ENCODE measurements at regions not wholly inside any gene's neighbourhood (a gene's known extent, or its start where the extent isn't known, plus 50 kb on each side); places are given as distances from the start of the nearest gene placed in this dataset.

DNA sequence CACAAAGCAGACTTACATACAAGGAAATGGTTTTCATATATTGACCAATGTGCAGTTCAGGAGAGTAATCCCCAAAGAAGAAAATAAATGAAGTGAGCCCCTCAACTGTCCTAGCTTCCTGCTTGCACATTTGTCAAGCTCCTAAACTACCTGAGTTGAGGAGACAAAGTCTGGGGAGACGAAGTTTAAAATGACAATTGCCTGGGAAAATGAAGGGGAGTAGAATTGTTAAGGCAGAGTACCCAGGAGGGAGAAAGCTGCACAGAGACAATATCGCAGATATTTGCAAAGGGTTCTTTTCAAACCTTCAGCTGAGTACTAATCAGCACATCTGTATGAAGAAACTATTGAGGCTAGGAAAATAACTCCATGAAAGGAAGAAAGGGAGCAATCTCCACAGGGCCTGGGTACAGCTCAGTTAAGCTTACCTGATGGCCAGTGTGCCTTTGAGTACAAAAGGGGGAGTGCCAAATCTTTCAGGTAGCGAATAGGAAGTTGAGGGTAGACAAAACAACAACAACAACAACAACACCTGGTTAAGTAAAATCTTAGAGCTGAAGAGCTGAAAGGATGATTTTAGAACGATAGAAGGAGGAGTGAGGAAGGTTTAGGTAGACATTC lies 1700.1 kb upstream of the PRR20A start:
- TF ChIP-seq, protein P1, sequence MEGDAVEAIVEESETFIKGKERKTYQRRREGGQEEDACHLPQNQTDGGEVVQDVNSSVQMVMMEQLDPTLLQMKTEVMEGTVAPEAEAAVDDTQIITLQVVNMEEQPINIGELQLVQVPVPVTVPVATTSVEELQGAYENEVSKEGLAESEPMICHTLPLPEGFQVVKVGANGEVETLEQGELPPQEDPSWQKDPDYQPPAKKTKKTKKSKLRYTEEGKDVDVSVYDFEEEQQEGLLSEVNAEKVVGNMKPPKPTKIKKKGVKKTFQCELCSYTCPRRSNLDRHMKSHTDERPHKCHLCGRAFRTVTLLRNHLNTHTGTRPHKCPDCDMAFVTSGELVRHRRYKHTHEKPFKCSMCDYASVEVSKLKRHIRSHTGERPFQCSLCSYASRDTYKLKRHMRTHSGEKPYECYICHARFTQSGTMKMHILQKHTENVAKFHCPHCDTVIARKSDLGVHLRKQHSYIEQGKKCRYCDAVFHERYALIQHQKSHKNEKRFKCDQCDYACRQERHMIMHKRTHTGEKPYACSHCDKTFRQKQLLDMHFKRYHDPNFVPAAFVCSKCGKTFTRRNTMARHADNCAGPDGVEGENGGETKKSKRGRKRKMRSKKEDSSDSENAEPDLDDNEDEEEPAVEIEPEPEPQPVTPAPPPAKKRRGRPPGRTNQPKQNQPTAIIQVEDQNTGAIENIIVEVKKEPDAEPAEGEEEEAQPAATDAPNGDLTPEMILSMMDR (conservative IDR thresholded peaks at IDR 0.05; ENCODE audit: low read depth, low read length) = no peak
- H3K4me3 ChIP-seq (ENCODE audit: low read depth, low read length) = no peak overlapping the region
- no peak for DNase-seq (ENCODE audit: low read depth)

DNA sequence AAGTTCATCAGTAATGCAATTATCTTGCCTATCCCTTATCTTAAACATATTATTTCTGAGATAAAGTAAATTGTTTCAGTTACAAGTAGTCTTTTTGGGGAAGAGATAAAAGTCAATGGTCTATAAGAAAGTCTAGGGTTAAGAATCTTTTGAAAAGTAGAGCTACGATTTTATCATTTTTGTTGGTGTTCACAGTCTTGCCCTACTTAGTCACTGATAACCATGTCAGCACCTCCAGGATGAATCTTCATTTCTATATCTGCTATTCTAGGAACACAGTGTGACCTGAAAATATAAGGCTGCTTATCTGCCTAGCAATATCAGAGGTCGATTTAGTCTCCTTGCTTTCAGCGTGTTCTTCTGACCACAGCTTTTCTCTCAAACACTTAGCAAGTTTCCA lies 1676.5 kb upstream of the PRR20A start:
- no peak overlapping the region for H3K4me3 ChIP-seq (ENCODE audit: low read depth, low read length)
- no peak for DNase-seq (ENCODE audit: low read depth)
- TF ChIP-seq, protein P1 (conservative IDR thresholded peaks at IDR 0.05; ENCODE audit: low read depth, low read length) = no peak

DNA sequence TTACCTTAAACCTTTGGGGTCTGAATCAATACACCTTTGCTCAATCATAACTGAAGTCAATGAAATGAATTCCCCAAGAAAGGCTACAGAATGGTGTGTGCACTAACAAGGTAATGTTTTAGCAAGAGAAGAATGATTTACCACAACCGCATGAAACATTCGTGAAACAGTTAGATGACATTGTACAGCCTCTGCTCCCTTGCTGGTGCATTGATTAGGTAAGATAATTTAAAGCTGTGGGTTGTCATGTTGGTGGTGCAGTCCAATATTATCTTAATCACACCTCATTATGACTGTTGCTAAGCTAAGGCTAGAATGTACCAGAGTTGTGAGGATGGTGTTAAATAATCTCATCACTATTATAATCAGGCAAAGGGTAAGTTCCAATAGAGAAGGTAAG lies 1673.2 kb upstream of the PRR20A start:
- H3K4me3 ChIP-seq (ENCODE audit: low read depth, low read length) = no peak overlapping the region
- TF ChIP-seq, protein P1 (conservative IDR thresholded peaks at IDR 0.05; ENCODE audit: low read depth, low read length) = no peak
- DNase-seq (ENCODE audit: low read depth) = no peak

DNA sequence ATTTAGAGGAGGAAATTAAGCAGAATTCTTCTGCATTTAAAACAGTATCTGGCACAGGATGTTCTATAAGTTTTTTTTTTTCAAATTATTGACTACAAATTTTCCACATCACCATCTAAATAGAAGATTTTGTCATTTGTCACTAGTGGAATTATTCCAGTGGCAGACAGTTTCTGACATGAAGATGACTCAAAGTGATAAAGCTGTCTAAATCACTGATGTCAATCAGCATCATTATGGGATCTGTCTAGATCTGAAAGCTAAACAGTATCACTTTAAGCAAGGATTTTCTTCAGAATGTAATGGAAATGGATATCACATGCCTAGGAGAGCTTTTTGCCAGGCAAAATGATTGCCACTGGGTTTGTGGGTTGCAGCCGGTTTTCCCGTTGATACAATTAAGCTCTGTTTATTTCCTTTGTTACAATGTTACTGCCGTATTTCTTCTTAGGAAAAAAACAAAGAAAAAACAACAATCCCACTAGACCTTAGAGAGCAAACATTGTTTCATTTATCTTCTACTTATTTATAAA lies 1657.0 kb upstream of the PRR20A start:
- no peak for DNase-seq (ENCODE audit: low read depth)
- H3K4me3 ChIP-seq (ENCODE audit: low read depth, low read length) = no peak overlapping the region
- TF ChIP-seq, protein P1 (conservative IDR thresholded peaks at IDR 0.05; ENCODE audit: low read depth, low read length) = no peak

DNA sequence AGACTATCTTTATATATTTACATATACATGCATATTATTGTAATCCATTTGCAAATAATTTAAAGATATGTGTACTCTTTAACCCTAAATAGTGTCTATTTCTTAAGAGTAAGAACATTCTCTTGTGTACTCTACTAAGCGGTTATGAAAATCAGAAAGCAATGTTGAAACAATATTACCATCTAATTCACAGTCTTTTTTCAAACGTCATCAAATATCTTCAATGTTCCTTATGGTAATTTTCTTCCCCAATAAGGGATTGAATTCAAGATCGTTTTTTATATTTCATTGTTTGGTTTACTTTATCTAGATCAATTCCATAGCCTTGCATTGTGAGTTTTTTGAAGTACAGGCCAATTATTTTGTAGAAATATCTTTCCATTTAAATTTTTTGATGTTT lies 1647.4 kb upstream of the PRR20A start:
- DNase-seq (ENCODE audit: low read depth) = no peak
- TF ChIP-seq, protein P1 (conservative IDR thresholded peaks at IDR 0.05; ENCODE audit: low read depth, low read length) = no peak
- H3K4me3 ChIP-seq (ENCODE audit: low read depth, low read length) = no peak overlapping the region

DNA sequence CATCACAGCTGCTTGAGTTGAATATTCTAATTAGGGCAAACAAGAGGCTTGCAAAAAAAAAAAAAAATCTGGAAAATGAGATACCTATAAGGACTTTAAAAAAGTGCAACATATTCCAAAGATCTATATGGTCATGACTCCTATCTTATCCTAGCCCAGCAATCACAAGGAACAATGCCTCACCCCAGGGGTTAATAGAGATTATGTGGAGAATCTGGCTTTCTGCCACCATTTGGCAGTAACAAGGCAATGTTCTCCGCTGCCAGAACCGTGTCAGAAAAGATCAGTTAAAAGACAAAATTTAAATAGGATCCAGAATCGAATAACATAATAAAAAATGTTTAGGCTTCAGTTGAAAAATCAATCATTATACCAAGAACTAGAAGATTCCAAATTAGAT lies 1643.2 kb upstream of the PRR20A start:
- no peak for DNase-seq (ENCODE audit: low read depth)
- TF ChIP-seq, protein P1 (conservative IDR thresholded peaks at IDR 0.05; ENCODE audit: low read depth, low read length) = no peak
- H3K4me3 ChIP-seq (ENCODE audit: low read depth, low read length) = no peak overlapping the region

DNA sequence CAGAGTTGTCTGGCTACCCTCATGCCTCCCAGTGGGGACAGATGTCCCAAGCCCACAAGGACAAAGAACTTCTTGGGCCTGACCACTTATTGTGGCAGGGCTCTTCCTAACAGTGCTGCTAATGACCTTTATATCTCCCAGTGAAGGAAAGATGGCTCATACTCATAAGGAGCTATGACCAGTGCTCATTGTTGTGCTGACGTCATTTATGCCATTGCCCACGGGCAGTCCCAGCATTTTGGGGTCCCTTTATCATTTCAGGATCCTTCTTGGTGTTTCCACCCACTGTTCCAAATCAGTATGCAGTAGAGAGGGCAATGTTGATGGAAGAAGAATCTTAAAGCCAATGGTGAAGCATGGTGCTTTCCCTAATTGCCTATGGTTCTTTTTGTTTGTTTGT lies 1640.0 kb upstream of the PRR20A start:
- DNase-seq (ENCODE audit: low read depth) = no peak
- no peak overlapping the region for H3K4me3 ChIP-seq (ENCODE audit: low read depth, low read length)
- TF ChIP-seq, protein P1 (conservative IDR thresholded peaks at IDR 0.05; ENCODE audit: low read depth, low read length) = no peak

All from epithelial cell of proximal tubule (primary cell).